ENCODE measurements at regions not wholly inside any gene's neighbourhood (a gene's known extent, or its start where the extent isn't known, plus 50 kb on each side); places are given as distances from the start of the nearest gene placed in this dataset.

- H2BK15ac ChIP-seq (ENCODE audit: low read length) = no peak overlapping the region
- no peak overlapping the region for H4K5ac ChIP-seq (ENCODE audit: insufficient read length, low read depth, low read length)
- no peaks in the 10 kb centered on the region for H3K9me3 ChIP-seq (ENCODE audit: insufficient read depth in 2 of 2, low read depth in 1 of 2, low read length in 1 of 2)
- peaks cover 0 to 2% of the 10 kb centered on the region in 2 experiments for H4K20me1 ChIP-seq (replicated peaks in 1 of 2; ENCODE audit: control insufficient read depth in 1 of 2, insufficient read depth in 2 of 2, low read length in 2 of 2)
- CTCF ChIA-PET (ENCODE audit: partially characterized antibody) = interaction anchor here (0.9 to 1.2 kb wide), 4 partner anchors 9 to 67 kb away, joined by 3 to 5 read pairs (median 4); no protein-coding TSS in a partner anchor
- no peaks in the 10 kb centered on the region for H3K36me3 ChIP-seq (ENCODE audit: control insufficient read depth in 2 of 4, insufficient read depth in 4 of 4, low read length in 3 of 4)
- FAIRE-seq = no peak
- H3K4me1 ChIP-seq (replicated peaks in 1 of 4; ENCODE audit: control insufficient read depth in 3 of 4, insufficient read depth in 4 of 4, low read length in 3 of 4) = peaks cover 0 to 2% (median 0%) of the 10 kb centered on the region in 4 experiments; a peak in 1 of 7 replicates
- H2AK5ac ChIP-seq (ENCODE audit: low read depth, low read length) = no peak overlapping the region
- no peak overlapping the region for H2BK12ac ChIP-seq (ENCODE audit: low read depth, low read length)
- POLR2A ChIA-PET (ENCODE audit: partially characterized antibody) = no interaction called here
- no peak overlapping the region for H3K4ac ChIP-seq (replicated peaks; ENCODE audit: insufficient read length, low read depth, low read length)
- WGBS, 2 experiments (ENCODE audit: extremely low coverage in 1 of 2, insufficient coverage in 1 of 2, insufficient read length in 1 of 2, insufficient replicate concordance in 2 of 2, low coverage in 1 of 2, low lambda C conversion rate in 2 of 2, missing lambda C conversion rate in 1 of 2) = 89% methylated on average over 8 of the region's 8 CpGs; no CpG with 5 or more reads in 1 of the 2 experiments
- H3K56ac ChIP-seq (replicated peaks; ENCODE audit: insufficient read length, low read depth, low read length) = no peak overlapping the region
- H4K91ac ChIP-seq (replicated peaks; ENCODE audit: insufficient read length, low read length) = no peak overlapping the region
- TF ChIP-seq SUZ12 (IDR thresholded peaks at IDR 0.05; ENCODE audit: low read length) (no peak), RAD21 (IDR thresholded peaks at IDR 0.05 in 1 of 2, conservative IDR thresholded peaks at IDR 0.05 in 1 of 2; ENCODE audit: low read depth in 2 of 2, low read length in 2 of 2) (no peak), SAP30 (IDR thresholded peaks at IDR 0.05; ENCODE audit: insufficient read depth, insufficient replicate concordance, low read length) (no peak), RNF2 (IDR thresholded peaks at IDR 0.05; ENCODE audit: borderline replicate concordance, low read depth, low read length, missing control alignments, poor library complexity, severe bottlenecking) (no peak), PHF8 (conservative IDR thresholded peaks at IDR 0.05; ENCODE audit: low read depth, low read length) (no peak), EGR1 (IDR thresholded peaks at IDR 0.05; ENCODE audit: borderline replicate concordance, low read depth, low read length) (no peak)
- no peak overlapping the region for H4K8ac ChIP-seq (ENCODE audit: extremely low read depth, insufficient read depth, low read length)
- no peak overlapping the region for H3K23ac ChIP-seq (ENCODE audit: insufficient read length)
- no peak overlapping the region for H3K4me3 ChIP-seq (ENCODE audit: extremely low read depth in 1 of 4, insufficient read depth in 2 of 4, low read depth in 3 of 4, low read length in 4 of 4)
- no peak overlapping the region for H2BK120ac ChIP-seq (replicated peaks; ENCODE audit: low read depth, low read length)
- no peaks in the 10 kb centered on the region for H3K23me2 ChIP-seq (ENCODE audit: low read depth, low read length)
- H3K18ac ChIP-seq (ENCODE audit: extremely low read depth, low read length) = no peak overlapping the region
- no peak overlapping the region for H2BK20ac ChIP-seq (ENCODE audit: low read length)
- no peaks in the 10 kb centered on the region; a peak in 1 of 4 replicates for H3K79me2 ChIP-seq (ENCODE audit: control insufficient read depth in 1 of 2, insufficient read depth in 2 of 2, low read length in 2 of 2)
- H3K14ac ChIP-seq (ENCODE audit: insufficient read length) = no peak overlapping the region
- no peak overlapping the region for H2BK5ac ChIP-seq (ENCODE audit: low read depth, low read length)
- H3K79me1 ChIP-seq (ENCODE audit: low read depth, low read length) = no peaks in the 10 kb centered on the region
- DNase-seq (ENCODE audit: low read depth in 1 of 2, low spot score in 2 of 2) = no peak
- H3K9ac ChIP-seq (replicated peaks in 1 of 4; ENCODE audit: extremely low read depth in 1 of 4, low read depth in 3 of 4, low read length in 3 of 4) = no peak overlapping the region
- no peak overlapping the region for H3K27ac ChIP-seq (ENCODE audit: low read depth, low read length)
- H2AFZ ChIP-seq (ENCODE audit: low read length) = no peak overlapping the region
- H3K4me2 ChIP-seq (ENCODE audit: insufficient read depth in 1 of 2, low read depth in 2 of 2, low read length in 2 of 2) = no peak overlapping the region
- no peaks in the 10 kb centered on the region for H3K27me3 ChIP-seq (replicated peaks in 1 of 4; ENCODE audit: control insufficient read depth in 3 of 4, extremely low read depth in 1 of 4, insufficient read depth in 3 of 4, low read length in 3 of 4)
Observed at GRCh38 chr11:92759571-92760214, 209.8 kb upstream of the MTNR1B start.
